Fibroblast of lung (primary cell): ENCODE measurements at regions not wholly inside any gene's neighbourhood (a gene's known extent, or its start where the extent isn't known, plus 50 kb on each side); places are given as distances from the start of the nearest gene placed in this dataset.

ENCODE experiments used
- CTCF ChIP-seq, 2 donors: IDR thresholded peaks in 1 of 2; conservative IDR thresholded peaks in 1 of 2; 1 replicate in 1 of 2; 2 replicates in 1 of 2; pipeline ENCODE4 v1.5.1; 2011 to 2012; ENCODE audit warnings: low read length in 2 of 2, control low read depth in 1 of 2, inconsistent platforms in 1 of 2, low read depth in 1 of 2, mild to moderate bottlenecking in 1 of 2
- EZH2 ChIP-seq: IDR thresholded peaks from 2 replicates; pipeline ENCODE4 v1.5.1; 2012; ENCODE audit warnings: low read length, control low read depth, mild to moderate bottlenecking; ENCODE audit errors: missing control alignments

- TF ChIP-seq CTCF (conservative IDR thresholded peaks at IDR 0.05 in 1 of 2, IDR thresholded peaks at IDR 0.05 in 1 of 2; ENCODE audit: low read depth in 1 of 2, low read length in 2 of 2) = no peak
- no peak for TF ChIP-seq EZH2
These were observed 52.8 kb upstream of the TFRC start for GRCh38 chr3:196134691-196135090.
